GM18861 (cell line): ENCODE measurements at regions not wholly inside any gene's neighbourhood (a gene's known extent, or its start where the extent isn't known, plus 50 kb on each side); places are given as distances from the start of the nearest gene placed in this dataset.
"Not testable (repeated sequence)": the region's sequence is repeated elsewhere in the genome, so short reads cannot be mapped to it uniquely, and the experiment has no call there.

ENCODE experiments used
- ATAC-seq: cut with Tn5 transposase; IDR thresholded peaks from one replicate; pipeline ENCODE4 v1.9.1; 2021; ENCODE audit not compliant: unreplicated experiment

- no peak for ATAC-seq
Measured at GRCh38 chr13:55554741-55555140, 1586.0 kb upstream of the PRR20A start.

- no peak for ATAC-seq
Measured at GRCh38 chr13:55560331-55560730, 1580.4 kb upstream of the PRR20A start.

GRCh38 chr13:55563267-55563666, 1577.5 kb upstream of the PRR20A start:
- ATAC-seq: no peak

GRCh38 chr13:55566334-55566733, 1574.4 kb upstream of the PRR20A start:
- ATAC-seq: no peak

GRCh38 chr13:55566779-55567178, 1573.9 kb upstream of the PRR20A start:
- no peak for ATAC-seq

GRCh38 chr13:55567721-55568625, 1572.7 kb upstream of the PRR20A start:
- ATAC-seq: no peak

- no peak for ATAC-seq
Measured at GRCh38 chr13:55569082-55569481, 1571.6 kb upstream of the PRR20A start.

- no peak for ATAC-seq
Measured at GRCh38 chr13:55569514-55569913, 1571.2 kb upstream of the PRR20A start.

GRCh38 chr13:55570371-55570770, 1570.3 kb upstream of the PRR20A start:
- no peak for ATAC-seq

GRCh38 chr13:55571237-55571867, 1569.4 kb upstream of the PRR20A start:
- ATAC-seq: no peak

GRCh38 chr13:55572408-55572807, 1568.3 kb upstream of the PRR20A start:
- ATAC-seq: no peak

GRCh38 chr13:55572862-55573261, 1567.9 kb upstream of the PRR20A start:
- ATAC-seq: no peak

GRCh38 chr13:55573565-55573964, 1567.2 kb upstream of the PRR20A start:
- ATAC-seq: no peak

- ATAC-seq: no peak
Measured at GRCh38 chr13:55576389-55576788, 1564.3 kb upstream of the PRR20A start.

- ATAC-seq: no peak
Measured at GRCh38 chr13:55577082-55577846, 1563.5 kb upstream of the PRR20A start.

- ATAC-seq: no peak
Measured at GRCh38 chr13:55577847-55578210, 1562.9 kb upstream of the PRR20A start.

- ATAC-seq: not testable (repeated sequence)
Measured at GRCh38 chr13:55582294-55582693, 1558.4 kb upstream of the PRR20A start.

- no peak for ATAC-seq
Measured at GRCh38 chr13:55583953-55584593, 1556.6 kb upstream of the PRR20A start.

- ATAC-seq: no peak
Measured at GRCh38 chr13:55602784-55603183, 1537.9 kb upstream of the PRR20A start.

- ATAC-seq: no peak
Measured at GRCh38 chr13:55606045-55606665, 1534.6 kb upstream of the PRR20A start.
